ENCODE measurements at regions not wholly inside any gene's neighbourhood (a gene's known extent, or its start where the extent isn't known, plus 50 kb on each side); places are given as distances from the start of the nearest gene placed in this dataset.

GRCh38 chr13:38202740-38203139 is 146.9 kb upstream of the UFM1 start:
- Mint-ChIP-seq H3K36me3 (no peaks in the 10 kb centered on the region), H3K27me3 (peaks cover 0 to 6% (median 0%) of the 10 kb centered on the region in 3 donors), H3K4me3 (no peak overlapping the region), H3K9me3 (no peaks in the 10 kb centered on the region), H3K4me1 (no peaks in the 10 kb centered on the region), H3K27ac (no peak overlapping the region)
- ATAC-seq (ENCODE audit: low read depth in 2 of 2) (no peak), DNase-seq (no peak)

- peaks cover 0 to 5% (median 0%) of the 10 kb centered on the region in 3 donors for H3K27me3 Mint-ChIP-seq
- H3K36me3 Mint-ChIP-seq, result no peaks in the 10 kb centered on the region
- ATAC-seq (ENCODE audit: low read depth in 2 of 2) (no peak), DNase-seq (no peak)
- no peaks in the 10 kb centered on the region for H3K4me1 Mint-ChIP-seq
- peaks cover 0 to 1% (median 0%) of the 10 kb centered on the region in 7 donors for H3K9me3 Mint-ChIP-seq
- no peak overlapping the region for H3K4me3 Mint-ChIP-seq
- peak overlapping the region in 1 of 6 donors; percentile 39 for H3K27ac Mint-ChIP-seq
These were observed 158.6 kb upstream of the UFM1 start for GRCh38 chr13:38191016-38191415.

DNA sequence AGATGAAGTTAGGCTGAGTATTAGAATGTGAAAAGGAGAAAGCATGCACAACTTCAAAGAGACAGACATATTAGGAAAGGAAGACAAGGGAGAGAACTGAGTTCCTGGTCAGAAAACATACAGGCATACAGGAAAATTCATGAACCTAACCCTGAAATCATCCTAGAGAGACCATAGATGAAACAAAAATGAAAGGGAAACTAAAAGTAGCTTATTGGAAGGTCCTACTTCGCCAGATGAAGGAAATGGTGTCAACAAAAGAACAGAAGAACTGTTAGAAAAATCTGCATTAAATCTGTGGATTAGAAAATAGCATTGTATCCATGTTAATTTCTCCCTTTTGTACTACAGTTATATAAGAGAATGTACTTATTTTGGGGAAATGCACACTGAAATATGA is 169.0 kb upstream of the UFM1 start:
- peaks cover 0 to 6% of the 10 kb centered on the region in 2 donors for H3K36me3 Mint-ChIP-seq
- H3K27ac Mint-ChIP-seq, result peak overlapping the region in 1 of 6 donors; percentile 32
- peaks cover 7 to 12% (median 8%) of the 10 kb centered on the region in 3 donors for H3K4me1 Mint-ChIP-seq
- H3K27me3 Mint-ChIP-seq, result no peaks in the 10 kb centered on the region
- ATAC-seq (ENCODE audit: low read depth in 2 of 2), result no peak
- no peak for DNase-seq
- H3K9me3 Mint-ChIP-seq, result no peaks in the 10 kb centered on the region
- peak overlapping the region; percentile 7 to 63 (median 52) for H3K4me3 Mint-ChIP-seq

DNA sequence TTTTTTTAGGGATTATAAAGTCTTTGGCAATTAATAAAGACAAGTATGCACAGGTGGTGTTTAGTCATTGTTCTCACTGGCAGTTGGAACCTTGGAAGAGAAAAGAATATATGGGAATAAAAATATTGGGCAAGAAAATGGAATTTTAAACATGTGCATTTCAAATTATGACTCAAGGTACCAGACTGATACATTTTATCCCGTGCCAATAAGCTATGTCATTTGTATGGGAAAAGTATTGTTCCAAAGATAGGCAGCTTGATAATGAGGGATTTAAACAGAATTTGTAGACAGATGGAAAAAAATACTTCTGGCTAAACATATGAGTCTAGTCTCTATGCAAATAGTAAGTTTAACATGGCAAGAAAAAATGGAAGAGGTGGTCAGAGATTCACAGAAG is 169.5 kb upstream of the UFM1 start:
- H3K27me3 Mint-ChIP-seq, result no peaks in the 10 kb centered on the region
- peak overlapping the region in 2 of 6 donors; percentile 0 to 28 for H3K27ac Mint-ChIP-seq
- no peak for ATAC-seq (ENCODE audit: low read depth in 2 of 2)
- H3K36me3 Mint-ChIP-seq, result peaks cover 0 to 6% of the 10 kb centered on the region in 2 donors
- no peak for DNase-seq
- H3K9me3 Mint-ChIP-seq, result no peaks in the 10 kb centered on the region
- peak overlapping the region in 6 of 8 donors; percentile 32 to 63 (median 60) for H3K4me3 Mint-ChIP-seq
- peaks cover 7 to 12% (median 8%) of the 10 kb centered on the region in 3 donors for H3K4me1 Mint-ChIP-seq

DNA sequence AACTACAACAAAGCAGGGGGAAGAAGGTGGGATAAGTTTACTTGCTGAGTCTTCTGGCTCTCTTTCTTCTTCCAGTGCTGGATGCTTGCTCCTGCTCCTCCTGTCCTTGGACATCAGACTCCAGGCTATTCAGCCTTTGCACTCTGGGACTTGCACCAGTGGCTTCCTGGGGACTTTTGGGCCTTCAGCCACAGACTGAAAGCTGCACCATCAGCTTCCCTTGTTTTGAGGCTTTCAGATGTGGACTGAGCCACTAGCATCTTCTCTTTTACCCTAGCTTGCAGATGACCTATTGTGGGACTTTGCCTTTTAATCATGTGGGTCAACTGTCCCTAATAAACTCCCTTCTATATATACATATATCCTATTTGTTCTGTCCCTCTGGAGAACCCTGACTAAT is 173.0 kb upstream of the UFM1 start:
- Mint-ChIP-seq H3K4me3 (no peak overlapping the region), H3K27ac (no peak overlapping the region), H3K27me3 (no peaks in the 10 kb centered on the region), H3K36me3 (peaks cover 0 to 6% of the 10 kb centered on the region in 2 donors), H3K9me3 (no peaks in the 10 kb centered on the region), H3K4me1 (peaks cover 7 to 12% (median 8%) of the 10 kb centered on the region in 3 donors)
- ATAC-seq (ENCODE audit: low read depth in 2 of 2), result no peak
- no peak for DNase-seq

DNA sequence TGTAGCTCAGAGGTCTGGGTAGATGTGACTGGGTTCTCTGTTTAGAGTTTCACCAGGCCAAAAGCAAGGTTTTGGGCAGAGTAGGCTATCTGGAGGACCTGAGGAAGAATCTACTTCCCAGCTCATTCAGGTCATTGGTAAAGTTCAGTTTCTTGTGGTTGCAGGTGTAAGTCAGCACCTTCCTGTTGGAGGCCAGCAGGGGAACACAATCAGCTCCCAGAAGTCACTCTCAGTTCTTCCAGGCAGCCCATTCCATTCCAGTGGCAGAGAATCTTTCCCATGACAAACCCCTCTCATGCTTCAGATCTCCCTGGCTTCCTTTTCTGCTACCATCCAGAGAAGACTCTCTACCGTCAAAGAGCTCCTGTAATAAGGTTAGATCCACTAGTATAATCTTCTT is 176.2 kb upstream of the UFM1 start:
- ATAC-seq (ENCODE audit: low read depth in 2 of 2), result no peak
- Mint-ChIP-seq H3K36me3 (no peaks in the 10 kb centered on the region), H3K9me3 (no peaks in the 10 kb centered on the region), H3K4me1 (peaks cover 0 to 1% (median 0%) of the 10 kb centered on the region in 3 donors), H3K27me3 (no peaks in the 10 kb centered on the region), H3K4me3 (no peak overlapping the region), H3K27ac (no peak overlapping the region)
- DNase-seq, result no peak

- Mint-ChIP-seq H3K27ac (peak overlapping the region in 5 of 6 donors; percentile 7 to 73 (median 53)), H3K9me3 (no peaks in the 10 kb centered on the region), H3K36me3 (no peaks in the 10 kb centered on the region), H3K4me3 (peak overlapping the region; percentile 3 to 82 (median 59)), H3K4me1 (peaks cover 9 to 14% (median 11%) of the 10 kb centered on the region in 3 donors), H3K27me3 (no peaks in the 10 kb centered on the region)
- DNase-seq (peak; percentile 6), ATAC-seq (ENCODE audit: low read depth in 2 of 2) (peak; percentile 80 to 85)
These were observed 182.4 kb upstream of the UFM1 start for GRCh38 chr13:38167164-38167822.

GRCh38 chr13:38166116-38166515 is 183.5 kb upstream of the UFM1 start:
- Mint-ChIP-seq H3K4me3 (no peak overlapping the region), H3K27ac (no peak overlapping the region), H3K27me3 (no peaks in the 10 kb centered on the region), H3K36me3 (no peaks in the 10 kb centered on the region), H3K4me1 (peaks cover 9 to 14% (median 11%) of the 10 kb centered on the region in 3 donors), H3K9me3 (no peaks in the 10 kb centered on the region)
- no peak for DNase-seq
- no peak for ATAC-seq (ENCODE audit: low read depth in 2 of 2)

GRCh38 chr13:38160131-38160530 is 189.5 kb upstream of the UFM1 start:
- Mint-ChIP-seq H3K4me3 (no peak overlapping the region), H3K36me3 (no peaks in the 10 kb centered on the region), H3K9me3 (peaks cover 0 to 5% (median 0%) of the 10 kb centered on the region in 7 donors), H3K27me3 (no peaks in the 10 kb centered on the region), H3K4me1 (no peaks in the 10 kb centered on the region), H3K27ac (no peak overlapping the region)
- DNase-seq (no peak), ATAC-seq (ENCODE audit: low read depth in 2 of 2) (no peak)

GRCh38 chr13:38159710-38160109 is 189.9 kb upstream of the UFM1 start:
- Mint-ChIP-seq H3K36me3 (no peaks in the 10 kb centered on the region), H3K9me3 (peaks cover 0 to 8% (median 0%) of the 10 kb centered on the region in 7 donors), H3K27me3 (no peaks in the 10 kb centered on the region), H3K4me3 (no peak overlapping the region), H3K27ac (no peak overlapping the region), H3K4me1 (no peaks in the 10 kb centered on the region)
- DNase-seq, result no peak
- ATAC-seq (ENCODE audit: low read depth in 2 of 2), result no peak

DNA sequence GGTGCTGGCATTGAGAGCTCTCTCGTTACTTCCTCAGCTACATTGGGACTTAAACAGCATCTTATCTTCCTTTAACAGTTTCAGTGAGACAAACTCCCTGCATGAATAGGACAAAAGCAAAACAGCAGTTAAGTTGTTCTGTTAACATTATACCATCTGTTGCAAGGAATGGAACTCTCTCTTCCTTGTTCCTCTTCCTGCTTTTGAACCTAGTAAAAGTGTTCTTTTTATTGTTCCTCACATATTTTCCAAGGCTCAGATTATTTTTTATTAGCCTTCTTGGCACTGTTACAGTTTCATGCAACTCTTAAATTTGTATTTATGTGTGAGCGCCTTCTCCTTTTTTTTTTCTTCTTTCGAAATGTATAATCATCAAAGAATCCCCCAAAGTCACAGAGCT is 202.6 kb upstream of the UFM1 start:
- DNase-seq (no peak), ATAC-seq (ENCODE audit: low read depth in 2 of 2) (no peak)
- H3K27me3 Mint-ChIP-seq, result no peaks in the 10 kb centered on the region
- H3K36me3 Mint-ChIP-seq, result peaks cover 4 to 8% of the 10 kb centered on the region in 2 donors
- no peaks in the 10 kb centered on the region for H3K4me1 Mint-ChIP-seq
- H3K27ac Mint-ChIP-seq, result no peak overlapping the region
- H3K4me3 Mint-ChIP-seq, result no peak overlapping the region
- H3K9me3 Mint-ChIP-seq, result peaks cover 4 to 11% (median 6%) of the 10 kb centered on the region in 7 donors

DNA sequence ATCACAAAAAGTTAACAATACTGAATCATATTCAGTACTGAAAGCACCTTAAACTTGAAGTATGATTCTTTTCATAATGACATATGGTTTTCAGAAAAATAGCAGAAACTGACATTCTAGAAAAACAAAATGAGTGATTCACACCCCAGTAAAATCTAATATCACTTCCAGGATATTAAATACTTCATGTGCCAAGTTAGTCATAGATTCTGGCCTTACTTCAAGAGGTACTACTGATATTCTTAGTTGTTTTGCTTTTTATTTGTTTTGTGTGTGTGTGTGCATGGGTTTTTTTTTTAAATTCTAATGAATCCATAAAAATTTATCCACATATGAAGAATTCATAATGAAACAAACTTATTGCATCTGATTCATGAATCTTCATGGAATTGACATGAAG is 207.9 kb upstream of the UFM1 start:
- H3K4me1 Mint-ChIP-seq, result no peaks in the 10 kb centered on the region
- ATAC-seq (ENCODE audit: low read depth in 2 of 2) (no peak), DNase-seq (no peak)
- no peaks in the 10 kb centered on the region for H3K27me3 Mint-ChIP-seq
- peaks cover 0 to 11% (median 9%) of the 10 kb centered on the region in 7 donors for H3K9me3 Mint-ChIP-seq
- H3K27ac Mint-ChIP-seq, result no peak overlapping the region
- no peaks in the 10 kb centered on the region for H3K36me3 Mint-ChIP-seq
- H3K4me3 Mint-ChIP-seq, result no peak overlapping the region

DNA sequence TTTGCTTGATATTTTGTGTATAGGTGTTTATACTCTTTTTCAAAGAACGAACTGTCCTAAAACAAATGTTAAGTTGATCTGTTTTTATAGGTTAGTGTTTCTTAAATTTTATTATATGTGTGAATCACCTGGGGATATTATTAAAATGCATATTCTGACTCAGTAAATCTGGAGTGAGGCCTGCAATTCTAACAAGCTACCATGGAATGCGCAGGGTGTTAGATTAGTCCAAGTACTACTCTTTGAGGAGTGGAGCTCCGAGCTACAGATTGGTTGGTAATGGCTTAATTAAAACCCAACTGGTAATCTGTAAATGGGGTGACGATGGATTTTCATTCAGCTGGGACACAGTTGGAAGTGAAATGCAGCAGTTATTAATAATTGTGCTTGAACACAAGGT is 214.1 kb upstream of the UFM1 start:
- Mint-ChIP-seq H3K36me3 (peaks cover 0 to under 1% of the 10 kb centered on the region in 2 donors), H3K4me1 (no peaks in the 10 kb centered on the region), H3K27me3 (no peaks in the 10 kb centered on the region), H3K4me3 (no peak overlapping the region), H3K27ac (no peak overlapping the region), H3K9me3 (peaks cover under 1 to 22% (median 13%) of the 10 kb centered on the region in 7 donors)
- ATAC-seq (ENCODE audit: low read depth in 2 of 2), result no peak
- no peak for DNase-seq

DNA sequence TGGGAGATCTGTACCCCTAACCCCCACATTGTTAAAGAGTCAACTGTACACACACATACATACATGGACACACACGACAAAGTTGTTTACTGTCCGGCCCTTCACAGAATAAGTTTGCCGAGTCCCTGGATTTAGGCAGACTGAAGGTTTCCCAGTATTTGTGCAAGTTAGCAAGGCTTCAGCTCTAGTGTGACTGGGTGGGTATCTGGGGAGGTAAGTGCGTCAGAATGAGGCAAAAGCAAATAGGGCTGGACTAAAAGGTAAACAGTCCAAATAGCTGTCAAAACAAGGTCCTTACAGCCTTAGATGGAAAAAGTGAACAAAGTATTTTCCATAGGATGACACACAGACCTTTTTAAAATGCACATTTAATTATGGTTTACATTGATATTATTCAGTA is 228.4 kb upstream of the UFM1 start:
- DNase-seq (no peak), ATAC-seq (ENCODE audit: low read depth in 2 of 2) (no peak)
- no peak overlapping the region for H3K4me3 Mint-ChIP-seq
- no peaks in the 10 kb centered on the region for H3K27me3 Mint-ChIP-seq
- H3K9me3 Mint-ChIP-seq, result peaks cover 0 to 12% (median 2%) of the 10 kb centered on the region in 7 donors
- H3K27ac Mint-ChIP-seq, result no peak overlapping the region
- H3K36me3 Mint-ChIP-seq, result no peaks in the 10 kb centered on the region
- peaks cover 0 to 2% (median 0%) of the 10 kb centered on the region in 3 donors for H3K4me1 Mint-ChIP-seq
